B cell (primary cell): ENCODE measurements at regions not wholly inside any gene's neighbourhood (a gene's known extent, or its start where the extent isn't known, plus 50 kb on each side); places are given as distances from the start of the nearest gene placed in this dataset.

Experiments used
- ATAC-seq: fragments of 200-7000 bp; cut with Tn5 transposase; one replicate; pipeline ENCODE4 v1.10.0; 2021; ENCODE audit warnings: low read depth, mild to moderate bottlenecking, moderate number of reproducible peaks, moderate library complexity
- CTCF ChIA-PET: fragments of 350-600 bp; sonication (Branson Sonifier 250); formaldehyde crosslinking; loops from one replicate; lab custom pipeline; 2021; ENCODE audit warnings: antibody characterized with exemption, inconsistent platforms; lab: Charles Lee
- POLR2A ChIA-PET: fragments of 350-600 bp; sonication (Branson Sonifier 250); formaldehyde crosslinking; loops from one replicate; lab custom pipeline; 2021; ENCODE audit warnings: antibody characterized with exemption; lab: Charles Lee
- DNase-seq: peaks from one replicate; pipeline ENCODE4 v3.0.0; 2013
- H2AFZ ChIP-seq: 2 replicates; pipeline ENCODE4 v1.6.1; 2012; ENCODE audit warnings: mild to moderate bottlenecking, low read depth, low read length; ENCODE audit not compliant: insufficient read depth, poor library complexity, severe bottlenecking
- H3K27ac ChIP-seq, 2 donors: 1 replicate in 1 of 2; 2 replicates in 1 of 2; pipeline ENCODE4 v1.5.1; 2012 to 2013; ENCODE audit warnings: low read length in 2 of 2, mild to moderate bottlenecking in 2 of 2, moderate library complexity in 1 of 2
- H3K27me3 ChIP-seq, 4 experiments: fragments of 200-600 bp in 1 of 4; sonication (generic) in 1 of 4; replicated peaks in 1 of 4; 1 replicate in 2 of 4; 2 replicates in 2 of 4; pipeline versions ENCODE4 v1.6.1 to v1.7.0; 2013 to 2016; ENCODE audit warnings: low read length in 3 of 4, mild to moderate bottlenecking in 2 of 4, mixed read lengths in 1 of 4, moderate library complexity in 1 of 4; ENCODE audit not compliant: insufficient read depth in 4 of 4, control insufficient read depth in 3 of 4; ENCODE audit errors: control extremely low read depth in 1 of 4
- H3K36me3 ChIP-seq, 2 experiments: replicated peaks in 1 of 2; 1 replicate in 1 of 2; 2 replicates in 1 of 2; pipeline versions ENCODE4 v1.6.1 to v1.7.1; 2013; ENCODE audit warnings: low read length in 1 of 2; ENCODE audit not compliant: insufficient read depth in 2 of 2, control insufficient read depth in 1 of 2; ENCODE audit errors: control extremely low read depth in 1 of 2, extremely low read depth in 1 of 2
- H3K4me1 ChIP-seq, 2 donors: fragments of 200-600 bp in 1 of 2; sonication (generic) in 1 of 2; 1 replicate in 1 of 2; 2 replicates in 1 of 2; pipeline versions ENCODE4 v1.5.1 to v1.6.1; 2013 to 2017; ENCODE audit warnings: low read length in 2 of 2; ENCODE audit not compliant: control insufficient read depth in 2 of 2, insufficient read depth in 2 of 2
- H3K4me2 ChIP-seq: replicated peaks from 2 replicates; pipeline ENCODE3; 2012; ENCODE audit warnings: mild to moderate bottlenecking, low read depth, low read length; ENCODE audit not compliant: poor library complexity, severe bottlenecking
- H3K4me3 ChIP-seq, 5 experiments: fragments of 200-600 bp in 1 of 5; sonication (generic) in 1 of 5; 1 replicate in 3 of 5; 2 replicates in 2 of 5; pipeline versions ENCODE4 v1.5.1 to v1.7.0; 2011 to 2016; ENCODE audit warnings: low read length in 4 of 5, mild to moderate bottlenecking in 4 of 5, low read depth in 2 of 5, control low read depth in 1 of 5, moderate library complexity in 1 of 5; ENCODE audit not compliant: insufficient read depth in 1 of 5; ENCODE audit errors: control extremely low read depth in 1 of 5, extremely low read depth in 1 of 5
- H3K79me2 ChIP-seq: fragments of 200-600 bp; sonication (generic); one replicate; pipeline ENCODE4 v1.6.0; 2016; ENCODE audit warnings: low read length; ENCODE audit not compliant: control insufficient read depth, insufficient read depth
- H3K9ac ChIP-seq: fragments of 200-600 bp; sonication (generic); 2 replicates; pipeline ENCODE4 v1.6.1; 2017; ENCODE audit warnings: mild to moderate bottlenecking, low read length, moderate library complexity
- H3K9me3 ChIP-seq, 3 donors: one replicate each; pipeline versions ENCODE4 v1.6.1 to v1.7.1; 2013; ENCODE audit warnings: low read length in 2 of 3; ENCODE audit not compliant: control insufficient read depth in 2 of 3, insufficient read depth in 1 of 3; ENCODE audit errors: control extremely low read depth in 1 of 3
- H4K20me1 ChIP-seq: 2 replicates; pipeline ENCODE4 v1.6.0; 2012; ENCODE audit warnings: mild to moderate bottlenecking, low read length; ENCODE audit not compliant: insufficient read depth, control insufficient read depth, poor library complexity, severe bottlenecking
- H3K27ac Mint-ChIP-seq: one replicate; pipeline ENCODE4 v1.8.0; 2021; ENCODE audit warnings: mixed read lengths
- H3K27me3 Mint-ChIP-seq: one replicate; pipeline ENCODE4 v1.8.0; 2021; ENCODE audit warnings: mixed read lengths
- H3K4me1 Mint-ChIP-seq: one replicate; pipeline ENCODE4 v1.8.0; 2021; ENCODE audit warnings: mixed read lengths
- H3K4me3 Mint-ChIP-seq: one replicate; pipeline ENCODE4 v1.8.0; 2021; ENCODE audit warnings: mixed read lengths
- H3K9me3 Mint-ChIP-seq: one replicate; pipeline ENCODE4 v1.8.0; 2022; ENCODE audit warnings: mixed read lengths; ENCODE audit not compliant: insufficient read depth
- EZH2 ChIP-seq: IDR thresholded peaks from 2 replicates; pipeline ENCODE4 v1.6.1; 2012; ENCODE audit warnings: borderline replicate concordance, low read depth, mild to moderate bottlenecking, moderate library complexity, low read length; ENCODE audit not compliant: insufficient read depth, poor library complexity, severe bottlenecking
- WGBS: methylation state at CpG from one replicate; pipeline ENCODE4 v1.1.5; 2013; ENCODE audit warnings: missing lambda C conversion rate; ENCODE audit not compliant: insufficient coverage; 5-methylcytosine and 5-hydroxymethylcytosine counted together
- intact Hi-C: fragments of 100-400 bp; cut with micrococcal nuclease; formaldehyde crosslinking; loops from one replicate; pipeline ENCODE4 v1.10.0; 2022
- TF ChIP-seq, protein P1 (sequence below): fragments of 200-600 bp; IDR thresholded peaks from one replicate; pipeline ENCODE4 v1.8.0; 2022; ENCODE audit warnings: antibody characterized with exemption, mild to moderate bottlenecking

DNA sequence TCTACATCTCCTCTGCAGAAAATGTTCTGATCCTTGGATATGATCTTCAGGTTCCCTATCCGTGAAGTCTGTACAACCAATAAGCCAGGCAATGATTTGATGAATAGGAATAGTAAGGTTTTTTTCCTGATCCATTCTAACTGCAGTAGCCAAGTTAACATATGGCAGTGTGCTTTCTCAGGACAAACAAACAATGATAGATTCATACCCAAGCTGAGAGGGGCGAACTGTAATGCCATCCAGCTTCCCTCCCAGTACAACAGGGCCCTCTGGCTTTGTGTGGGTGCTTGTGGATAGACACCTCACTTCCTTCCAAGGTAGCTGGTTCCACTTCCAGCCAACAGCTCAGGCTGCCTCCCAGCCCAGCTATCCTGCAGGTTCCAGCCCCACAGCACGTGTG lies 359.2 kb downstream of the CDH26 start:
- H3K4me2 ChIP-seq, result no peak overlapping the region
- H3K4me1 ChIP-seq, result no peaks in the 10 kb centered on the region
- WGBS, result 75% methylated on average over 1 of the region's 3 CpGs
- H3K27me3 Mint-ChIP-seq, result no peaks in the 10 kb centered on the region
- H3K27ac Mint-ChIP-seq, result no peak overlapping the region
- H3K79me2 ChIP-seq, result no peaks in the 10 kb centered on the region
- intact Hi-C loops, result no loop called here
- no peaks in the 10 kb centered on the region for H3K4me1 Mint-ChIP-seq
- H3K4me3 ChIP-seq, result no peak overlapping the region
- no peak overlapping the region for H2AFZ ChIP-seq
- no peaks in the 10 kb centered on the region for H4K20me1 ChIP-seq
- H3K27ac ChIP-seq, result no peak overlapping the region
- H3K27me3 ChIP-seq, result no peaks in the 10 kb centered on the region
- TF ChIP-seq, protein P1, sequence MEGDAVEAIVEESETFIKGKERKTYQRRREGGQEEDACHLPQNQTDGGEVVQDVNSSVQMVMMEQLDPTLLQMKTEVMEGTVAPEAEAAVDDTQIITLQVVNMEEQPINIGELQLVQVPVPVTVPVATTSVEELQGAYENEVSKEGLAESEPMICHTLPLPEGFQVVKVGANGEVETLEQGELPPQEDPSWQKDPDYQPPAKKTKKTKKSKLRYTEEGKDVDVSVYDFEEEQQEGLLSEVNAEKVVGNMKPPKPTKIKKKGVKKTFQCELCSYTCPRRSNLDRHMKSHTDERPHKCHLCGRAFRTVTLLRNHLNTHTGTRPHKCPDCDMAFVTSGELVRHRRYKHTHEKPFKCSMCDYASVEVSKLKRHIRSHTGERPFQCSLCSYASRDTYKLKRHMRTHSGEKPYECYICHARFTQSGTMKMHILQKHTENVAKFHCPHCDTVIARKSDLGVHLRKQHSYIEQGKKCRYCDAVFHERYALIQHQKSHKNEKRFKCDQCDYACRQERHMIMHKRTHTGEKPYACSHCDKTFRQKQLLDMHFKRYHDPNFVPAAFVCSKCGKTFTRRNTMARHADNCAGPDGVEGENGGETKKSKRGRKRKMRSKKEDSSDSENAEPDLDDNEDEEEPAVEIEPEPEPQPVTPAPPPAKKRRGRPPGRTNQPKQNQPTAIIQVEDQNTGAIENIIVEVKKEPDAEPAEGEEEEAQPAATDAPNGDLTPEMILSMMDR, result no peak
- TF ChIP-seq EZH2, result no peak
- CTCF ChIA-PET, result no interaction called here
- no peak overlapping the region for H3K9ac ChIP-seq
- ATAC-seq (no peak), DNase-seq (no peak)
- H3K36me3 ChIP-seq, result no peaks in the 10 kb centered on the region
- no peak overlapping the region for H3K4me3 Mint-ChIP-seq
- H3K9me3 Mint-ChIP-seq, result peaks cover 2% of the 10 kb centered on the region
- POLR2A ChIA-PET, result no interaction called here
- H3K9me3 ChIP-seq, result no peaks in the 10 kb centered on the region

DNA sequence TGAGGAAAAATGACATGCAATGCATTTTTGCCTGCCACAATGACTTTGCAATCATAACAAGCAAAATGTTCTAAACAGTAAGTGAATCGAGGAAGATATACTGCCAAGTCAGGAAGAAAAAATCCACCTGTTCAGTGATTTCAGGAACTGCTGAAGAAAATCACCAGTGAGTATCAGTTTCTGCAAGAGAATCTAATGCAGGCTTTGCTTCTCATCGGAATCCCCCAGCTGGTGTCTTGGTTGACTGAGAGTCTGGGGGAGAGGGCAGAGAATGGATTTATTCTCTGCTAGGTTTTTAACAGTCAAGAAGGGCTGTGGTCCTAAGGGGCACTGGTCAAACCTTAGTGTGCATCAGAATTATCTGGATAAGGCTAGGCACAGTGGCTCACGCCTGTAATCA lies 363.4 kb downstream of the CDH26 start:
- Mint-ChIP-seq H3K4me3 (no peak overlapping the region), H3K4me1 (no peaks in the 10 kb centered on the region), H3K27ac (no peak overlapping the region), H3K9me3 (no peaks in the 10 kb centered on the region), H3K27me3 (no peaks in the 10 kb centered on the region)
- no peaks in the 10 kb centered on the region for H3K27me3 ChIP-seq
- no peak overlapping the region for H3K4me3 ChIP-seq
- H3K4me2 ChIP-seq, result no peak overlapping the region
- H3K9ac ChIP-seq, result no peak overlapping the region
- no peaks in the 10 kb centered on the region for H3K9me3 ChIP-seq
- H3K36me3 ChIP-seq, result no peaks in the 10 kb centered on the region
- H3K27ac ChIP-seq, result no peak overlapping the region
- no peak overlapping the region for H2AFZ ChIP-seq
- TF ChIP-seq, protein P1, result no peak
- TF ChIP-seq EZH2, result no peak
- 77% methylated on average over 2 of the region's 3 CpGs for WGBS
- intact Hi-C loops, result no loop called here
- no peaks in the 10 kb centered on the region for H3K4me1 ChIP-seq
- DNase-seq, result no peak
- H3K79me2 ChIP-seq, result no peaks in the 10 kb centered on the region
- ATAC-seq, result no peak
- POLR2A ChIA-PET, result no interaction called here
- CTCF ChIA-PET, result no interaction called here
- H4K20me1 ChIP-seq, result no peaks in the 10 kb centered on the region
